Gastrocnemius medialis (tissue), 4 donors: ENCODE measurements at regions not wholly inside any gene's neighbourhood (a gene's known extent, or its start where the extent isn't known, plus 50 kb on each side); places are given as distances from the start of the nearest gene placed in this dataset.

ENCODE experiments used
- POLR2A ChIP-seq, 2 donors: fragments of 450-650 bp; IDR thresholded peaks; one replicate each; pipeline ENCODE4 v1.6.1; 2017; ENCODE audit warnings: antibody characterized with exemption in 2 of 2, mild to moderate bottlenecking in 2 of 2, moderate library complexity in 2 of 2
- TF ChIP-seq, protein P1 (sequence below), 5 experiments: fragments of 450-650 bp in 3 of 5; fragments of 200-600 bp in 2 of 5; sonication (generic) in 2 of 5; IDR thresholded peaks in 4 of 5; conservative IDR thresholded peaks in 1 of 5; 1 replicate in 4 of 5; 2 replicates in 1 of 5; pipeline ENCODE4 v1.5.1; 2016 to 2019; ENCODE audit warnings: antibody characterized with exemption in 5 of 5, mild to moderate bottlenecking in 3 of 5, moderate library complexity in 3 of 5

GRCh38 chr2:235151152-235151551, 199.3 kb downstream of the SH3BP4 start:
- no peak for TF ChIP-seq POLR2A (IDR thresholded peaks at IDR 0.05)
- TF ChIP-seq, protein P1, sequence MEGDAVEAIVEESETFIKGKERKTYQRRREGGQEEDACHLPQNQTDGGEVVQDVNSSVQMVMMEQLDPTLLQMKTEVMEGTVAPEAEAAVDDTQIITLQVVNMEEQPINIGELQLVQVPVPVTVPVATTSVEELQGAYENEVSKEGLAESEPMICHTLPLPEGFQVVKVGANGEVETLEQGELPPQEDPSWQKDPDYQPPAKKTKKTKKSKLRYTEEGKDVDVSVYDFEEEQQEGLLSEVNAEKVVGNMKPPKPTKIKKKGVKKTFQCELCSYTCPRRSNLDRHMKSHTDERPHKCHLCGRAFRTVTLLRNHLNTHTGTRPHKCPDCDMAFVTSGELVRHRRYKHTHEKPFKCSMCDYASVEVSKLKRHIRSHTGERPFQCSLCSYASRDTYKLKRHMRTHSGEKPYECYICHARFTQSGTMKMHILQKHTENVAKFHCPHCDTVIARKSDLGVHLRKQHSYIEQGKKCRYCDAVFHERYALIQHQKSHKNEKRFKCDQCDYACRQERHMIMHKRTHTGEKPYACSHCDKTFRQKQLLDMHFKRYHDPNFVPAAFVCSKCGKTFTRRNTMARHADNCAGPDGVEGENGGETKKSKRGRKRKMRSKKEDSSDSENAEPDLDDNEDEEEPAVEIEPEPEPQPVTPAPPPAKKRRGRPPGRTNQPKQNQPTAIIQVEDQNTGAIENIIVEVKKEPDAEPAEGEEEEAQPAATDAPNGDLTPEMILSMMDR (IDR thresholded peaks at IDR 0.05 in 4 of 5, conservative IDR thresholded peaks at IDR 0.05 in 1 of 5), result no peak
